ENCODE measurements at regions not wholly inside any gene's neighbourhood (a gene's known extent, or its start where the extent isn't known, plus 50 kb on each side); places are given as distances from the start of the nearest gene placed in this dataset.

- H3K4me3 ChIP-seq (ENCODE audit: low read depth, low read length) = no peak overlapping the region
- no peak for TF ChIP-seq CTCF (IDR thresholded peaks at IDR 0.05; ENCODE audit: borderline replicate concordance, insufficient read depth, low read depth, low read length)
These were observed 109.6 kb downstream of the WDR11 start for GRCh38 chr10:120960725-120961124.

GRCh38 chr10:120961795-120962755 lies 110.9 kb downstream of the WDR11 start:
- no peak for TF ChIP-seq CTCF (IDR thresholded peaks at IDR 0.05; ENCODE audit: borderline replicate concordance, insufficient read depth, low read depth, low read length)
- no peak overlapping the region for H3K4me3 ChIP-seq (ENCODE audit: low read depth, low read length)

GRCh38 chr10:120962756-120963593 lies 111.8 kb downstream of the WDR11 start:
- TF ChIP-seq CTCF (IDR thresholded peaks at IDR 0.05; ENCODE audit: borderline replicate concordance, insufficient read depth, low read depth, low read length) = no peak
- no peak overlapping the region for H3K4me3 ChIP-seq (ENCODE audit: low read depth, low read length)

- no peak overlapping the region for H3K4me3 ChIP-seq (ENCODE audit: low read depth, low read length)
- no peak for TF ChIP-seq CTCF (IDR thresholded peaks at IDR 0.05; ENCODE audit: borderline replicate concordance, insufficient read depth, low read depth, low read length)
These were observed 112.5 kb downstream of the WDR11 start for GRCh38 chr10:120963594-120964220.

- no peak overlapping the region for H3K4me3 ChIP-seq (ENCODE audit: low read depth, low read length)
- no peak for TF ChIP-seq CTCF (IDR thresholded peaks at IDR 0.05; ENCODE audit: borderline replicate concordance, insufficient read depth, low read depth, low read length)
These were observed 115.5 kb downstream of the WDR11 start for GRCh38 chr10:120966657-120967045.

GRCh38 chr10:120969219-120969645 lies 118.1 kb downstream of the WDR11 start:
- no peak overlapping the region for H3K4me3 ChIP-seq (ENCODE audit: low read depth, low read length)
- TF ChIP-seq CTCF (IDR thresholded peaks at IDR 0.05; ENCODE audit: borderline replicate concordance, insufficient read depth, low read depth, low read length) = no peak
